VCaP (cell line): ENCODE measurements at regions not wholly inside any gene's neighbourhood (a gene's known extent, or its start where the extent isn't known, plus 50 kb on each side); places are given as distances from the start of the nearest gene placed in this dataset.

Experiments
- H3K27ac ChIP-seq: fragments of 450-650 bp; 2 replicates; pipeline ENCODE4 v1.5.1; 2017
- TF ChIP-seq, protein P1 (sequence below): fragments of 450-650 bp; conservative IDR thresholded peaks from 2 replicates; pipeline ENCODE4 v1.5.1; 2017; ENCODE audit warnings: mild to moderate bottlenecking, moderate library complexity

DNA sequence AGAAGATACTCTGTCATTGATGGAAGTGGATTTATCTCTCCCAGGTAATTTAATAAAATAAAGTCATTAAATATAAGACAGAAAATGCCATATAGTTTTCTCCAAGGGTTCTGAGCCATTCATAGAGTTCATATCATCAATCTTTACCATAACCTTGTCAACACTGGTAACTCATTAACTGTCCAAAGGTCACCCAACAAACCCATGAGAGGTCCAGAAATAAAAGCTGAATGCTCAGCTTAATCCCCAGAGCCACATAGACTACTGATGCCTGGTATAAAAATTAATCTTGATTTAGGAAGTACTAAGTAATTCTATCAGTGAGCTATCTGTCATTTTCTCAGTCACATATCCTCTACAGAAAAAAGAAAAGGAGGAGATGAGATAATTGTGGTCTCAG, 903.0 kb upstream of the DDX18 start:
- TF ChIP-seq, protein P1, sequence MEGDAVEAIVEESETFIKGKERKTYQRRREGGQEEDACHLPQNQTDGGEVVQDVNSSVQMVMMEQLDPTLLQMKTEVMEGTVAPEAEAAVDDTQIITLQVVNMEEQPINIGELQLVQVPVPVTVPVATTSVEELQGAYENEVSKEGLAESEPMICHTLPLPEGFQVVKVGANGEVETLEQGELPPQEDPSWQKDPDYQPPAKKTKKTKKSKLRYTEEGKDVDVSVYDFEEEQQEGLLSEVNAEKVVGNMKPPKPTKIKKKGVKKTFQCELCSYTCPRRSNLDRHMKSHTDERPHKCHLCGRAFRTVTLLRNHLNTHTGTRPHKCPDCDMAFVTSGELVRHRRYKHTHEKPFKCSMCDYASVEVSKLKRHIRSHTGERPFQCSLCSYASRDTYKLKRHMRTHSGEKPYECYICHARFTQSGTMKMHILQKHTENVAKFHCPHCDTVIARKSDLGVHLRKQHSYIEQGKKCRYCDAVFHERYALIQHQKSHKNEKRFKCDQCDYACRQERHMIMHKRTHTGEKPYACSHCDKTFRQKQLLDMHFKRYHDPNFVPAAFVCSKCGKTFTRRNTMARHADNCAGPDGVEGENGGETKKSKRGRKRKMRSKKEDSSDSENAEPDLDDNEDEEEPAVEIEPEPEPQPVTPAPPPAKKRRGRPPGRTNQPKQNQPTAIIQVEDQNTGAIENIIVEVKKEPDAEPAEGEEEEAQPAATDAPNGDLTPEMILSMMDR, result no peak
- H3K27ac ChIP-seq, result no peak overlapping the region

DNA sequence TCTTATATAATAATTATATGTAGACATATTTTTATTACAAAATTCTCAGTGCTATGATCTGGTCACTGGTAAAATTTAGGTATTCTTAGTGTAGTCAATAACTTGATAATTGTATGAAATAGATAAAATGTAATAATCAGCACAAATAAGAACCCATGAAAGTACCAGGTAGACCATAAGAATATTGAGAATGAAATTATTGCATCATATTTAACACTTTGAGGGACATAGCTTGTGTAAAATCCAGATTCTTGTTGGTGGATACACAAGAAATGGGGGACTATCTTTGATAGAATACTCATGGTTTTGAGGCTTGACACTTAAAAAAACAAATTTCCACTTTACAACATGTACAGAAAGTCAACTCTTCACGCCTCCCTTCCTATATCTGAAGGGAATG, 898.8 kb upstream of the DDX18 start:
- H3K27ac ChIP-seq, result no peak overlapping the region
- TF ChIP-seq, protein P1, result no peak

DNA sequence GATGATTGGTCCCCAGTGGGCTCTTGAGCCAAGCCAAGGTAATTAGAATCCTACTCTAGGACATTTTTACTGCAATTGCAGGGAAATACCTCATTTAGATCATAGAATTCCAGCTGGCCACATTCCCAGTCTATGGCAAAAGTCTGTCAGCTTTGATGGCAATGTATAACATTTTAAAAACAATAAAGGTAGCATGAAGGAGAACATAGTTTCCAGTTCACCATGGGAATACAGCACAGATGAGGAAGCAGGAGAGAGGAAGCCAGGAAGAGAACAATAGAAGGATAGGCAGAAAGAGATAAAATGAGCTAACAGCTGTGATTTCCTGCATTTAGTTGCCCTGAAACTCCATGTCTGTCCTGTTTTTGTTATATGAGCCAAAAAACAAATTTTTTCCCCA, 897.3 kb upstream of the DDX18 start:
- TF ChIP-seq, protein P1, result no peak
- H3K27ac ChIP-seq, result no peak overlapping the region

DNA sequence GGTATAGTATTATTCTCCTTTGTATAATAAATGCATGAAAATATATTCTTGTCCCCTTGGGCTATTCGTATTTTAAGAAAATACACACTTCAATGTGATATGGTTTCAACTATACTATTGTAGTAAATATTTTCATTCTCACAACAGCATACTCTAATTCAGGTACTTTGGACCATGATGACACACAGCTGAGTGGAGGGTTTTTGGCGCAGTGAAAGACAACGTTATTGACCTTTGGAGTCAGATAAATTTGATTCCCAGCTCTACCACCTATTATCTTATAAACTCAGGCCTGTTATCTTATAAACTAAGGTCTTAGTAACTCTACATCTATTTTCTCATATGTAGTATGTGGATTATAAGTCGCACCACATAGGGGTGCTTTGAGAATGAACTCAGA, 895.9 kb upstream of the DDX18 start:
- H3K27ac ChIP-seq, result no peak overlapping the region
- TF ChIP-seq, protein P1, result no peak

DNA sequence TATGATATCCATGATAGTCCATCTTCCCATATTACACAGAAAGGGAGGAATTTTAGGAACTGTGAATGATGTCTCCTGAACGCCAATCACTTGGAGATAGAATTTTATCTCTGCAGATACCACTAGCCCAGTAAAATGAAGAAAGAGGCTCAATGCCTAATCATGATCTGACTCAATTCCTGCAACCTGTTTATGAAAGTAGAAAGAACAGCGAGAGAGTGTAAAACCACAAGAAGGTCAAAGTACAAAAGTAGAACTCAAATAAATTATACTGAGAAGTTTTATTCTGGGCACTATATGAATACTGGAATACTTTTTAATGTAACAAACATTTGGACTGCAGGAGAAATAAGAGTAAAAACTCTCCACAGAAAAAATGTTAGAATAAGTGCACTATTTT, 892.1 kb upstream of the DDX18 start:
- TF ChIP-seq, protein P1, result no peak
- no peak overlapping the region for H3K27ac ChIP-seq

DNA sequence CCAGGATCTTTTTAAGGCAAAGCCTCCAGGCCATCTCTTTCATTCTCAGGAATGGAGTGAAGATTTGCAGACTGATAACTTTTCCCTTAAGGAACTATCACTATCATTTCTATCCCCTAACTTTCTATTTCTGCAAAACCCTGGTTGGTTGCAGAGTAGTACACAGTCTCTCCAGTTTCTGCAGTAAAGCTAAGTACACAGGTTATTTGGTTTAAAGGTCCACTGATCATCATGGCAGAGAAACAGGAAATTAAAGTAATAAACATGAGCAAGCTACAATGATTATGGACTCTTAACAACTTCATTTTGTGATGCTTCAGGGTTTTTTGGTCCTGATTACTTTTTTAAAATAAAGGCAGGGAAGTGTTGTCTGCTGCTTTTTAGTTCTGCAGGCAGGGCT, 890.0 kb upstream of the DDX18 start:
- no peak overlapping the region for H3K27ac ChIP-seq
- TF ChIP-seq, protein P1, result no peak

DNA sequence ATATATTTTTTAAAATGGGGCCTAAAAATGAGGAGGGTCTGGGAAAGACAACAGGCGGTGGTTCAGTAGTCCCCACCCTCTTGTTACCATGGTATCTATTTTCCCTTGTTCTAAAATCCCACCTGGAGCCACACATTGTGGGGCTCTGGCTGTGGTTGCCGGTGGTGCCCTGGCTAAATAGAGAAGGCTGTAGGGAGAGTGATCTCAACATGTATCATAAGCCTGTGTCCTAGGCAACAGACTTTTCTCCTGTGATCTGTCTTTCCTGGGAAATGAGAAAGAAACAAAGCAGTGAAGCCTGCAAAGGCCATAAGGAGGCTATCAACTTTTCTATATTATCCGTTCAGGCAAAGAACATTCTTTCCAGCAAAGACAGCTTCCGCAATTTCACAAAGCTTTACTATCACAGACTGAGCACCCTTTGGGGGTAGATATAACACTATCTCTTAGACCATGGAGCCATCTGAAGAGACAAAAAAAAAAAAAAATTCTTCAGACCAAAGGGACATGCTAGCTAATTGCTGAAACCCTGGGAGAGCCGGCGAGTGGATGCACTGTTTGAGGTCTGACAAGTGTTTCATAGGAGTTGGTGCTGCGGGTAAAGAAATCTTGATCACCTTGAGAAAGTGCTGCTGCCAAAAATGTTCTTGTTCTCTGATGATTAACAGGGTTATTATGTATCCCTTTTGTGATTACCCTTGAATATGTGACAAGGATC, 879.2 kb upstream of the DDX18 start:
- H3K27ac ChIP-seq, result no peak overlapping the region
- TF ChIP-seq, protein P1, result no peak
